ENCODE measurements at regions not wholly inside any gene's neighbourhood (a gene's known extent, or its start where the extent isn't known, plus 50 kb on each side); places are given as distances from the start of the nearest gene placed in this dataset.

- Histone ChIP-seq H3K4me3 (ENCODE audit: low read depth, low read length) (no peak overlapping the region), H3K4me1 (ENCODE audit: control insufficient read depth, insufficient read depth, low read length) (peaks cover 4% of the 10 kb centered on the region), H3K27me3 (ENCODE audit: control insufficient read depth, insufficient read depth, low read length) (no peaks in the 10 kb centered on the region), H3K36me3 (ENCODE audit: control insufficient read depth, insufficient read depth, low read length) (no peaks in the 10 kb centered on the region), H3K9me3 (ENCODE audit: control insufficient read depth, insufficient read depth, low read length) (no peaks in the 10 kb centered on the region), H3K9ac (ENCODE audit: low read depth, low read length) (no peak overlapping the region)
These were observed 446.4 kb upstream of the ID2 start for GRCh38 chr2:8235419-8235818.

- Histone ChIP-seq H3K4me1 (ENCODE audit: control insufficient read depth, insufficient read depth, low read length) (peaks cover 4% of the 10 kb centered on the region), H3K9ac (ENCODE audit: low read depth, low read length) (no peak overlapping the region)
These were observed 445.5 kb upstream of the ID2 start for GRCh38 chr2:8236391-8236790.

GRCh38 chr2:8238521-8239230 is 443.2 kb upstream of the ID2 start:
- Histone ChIP-seq H3K36me3 (ENCODE audit: control insufficient read depth, insufficient read depth, low read length) (no peaks in the 10 kb centered on the region), H3K9me3 (ENCODE audit: control insufficient read depth, insufficient read depth, low read length) (peaks cover under 1% of the 10 kb centered on the region), H3K9ac (ENCODE audit: low read depth, low read length) (no peak overlapping the region), H3K4me3 (ENCODE audit: low read depth, low read length) (no peak overlapping the region), H3K4me1 (ENCODE audit: control insufficient read depth, insufficient read depth, low read length) (peaks cover 4% of the 10 kb centered on the region), H3K27me3 (ENCODE audit: control insufficient read depth, insufficient read depth, low read length) (no peaks in the 10 kb centered on the region)

More at GRCh38 chr2:8236391-8236790, 445.5 kb upstream of the ID2 start:
- Histone ChIP-seq H3K36me3 (ENCODE audit: control insufficient read depth, insufficient read depth, low read length) (no peaks in the 10 kb centered on the region), H3K9me3 (ENCODE audit: control insufficient read depth, insufficient read depth, low read length) (no peaks in the 10 kb centered on the region), H3K4me3 (ENCODE audit: low read depth, low read length) (no peak overlapping the region), H3K27me3 (ENCODE audit: control insufficient read depth, insufficient read depth, low read length) (no peaks in the 10 kb centered on the region)

GRCh38 chr2:8239531-8240088 is 442.2 kb upstream of the ID2 start:
- H3K4me1 ChIP-seq (ENCODE audit: control insufficient read depth, insufficient read depth, low read length) = peaks cover 4% of the 10 kb centered on the region
- peaks cover 5% of the 10 kb centered on the region for H3K9me3 ChIP-seq (ENCODE audit: control insufficient read depth, insufficient read depth, low read length)
- no peaks in the 10 kb centered on the region for H3K27me3 ChIP-seq (ENCODE audit: control insufficient read depth, insufficient read depth, low read length)
- H3K36me3 ChIP-seq (ENCODE audit: control insufficient read depth, insufficient read depth, low read length) = no peaks in the 10 kb centered on the region
- H3K4me3 ChIP-seq (ENCODE audit: low read depth, low read length) = no peak overlapping the region
- H3K9ac ChIP-seq (ENCODE audit: low read depth, low read length) = no peak overlapping the region

GRCh38 chr2:8241317-8241716 is 440.5 kb upstream of the ID2 start:
- H3K4me1 ChIP-seq (ENCODE audit: control insufficient read depth, insufficient read depth, low read length) = peaks cover 4% of the 10 kb centered on the region
- H3K4me3 ChIP-seq (ENCODE audit: low read depth, low read length) = no peak overlapping the region
- H3K9ac ChIP-seq (ENCODE audit: low read depth, low read length) = no peak overlapping the region
- peaks cover 5% of the 10 kb centered on the region for H3K9me3 ChIP-seq (ENCODE audit: control insufficient read depth, insufficient read depth, low read length)
- no peaks in the 10 kb centered on the region for H3K27me3 ChIP-seq (ENCODE audit: control insufficient read depth, insufficient read depth, low read length)
- no peaks in the 10 kb centered on the region for H3K36me3 ChIP-seq (ENCODE audit: control insufficient read depth, insufficient read depth, low read length)

- H3K9me3 ChIP-seq (ENCODE audit: control insufficient read depth, insufficient read depth, low read length) = peaks cover 5% of the 10 kb centered on the region
- H3K27me3 ChIP-seq (ENCODE audit: control insufficient read depth, insufficient read depth, low read length) = no peaks in the 10 kb centered on the region
- H3K9ac ChIP-seq (ENCODE audit: low read depth, low read length) = no peak overlapping the region
- no peaks in the 10 kb centered on the region for H3K36me3 ChIP-seq (ENCODE audit: control insufficient read depth, insufficient read depth, low read length)
- H3K4me3 ChIP-seq (ENCODE audit: low read depth, low read length) = no peak overlapping the region
- peaks cover 4% of the 10 kb centered on the region for H3K4me1 ChIP-seq (ENCODE audit: control insufficient read depth, insufficient read depth, low read length)
These were observed 439.1 kb upstream of the ID2 start for GRCh38 chr2:8242739-8243138.

GRCh38 chr2:8243748-8244400 is 438.0 kb upstream of the ID2 start:
- Histone ChIP-seq H3K36me3 (ENCODE audit: control insufficient read depth, insufficient read depth, low read length) (no peaks in the 10 kb centered on the region), H3K27me3 (ENCODE audit: control insufficient read depth, insufficient read depth, low read length) (no peaks in the 10 kb centered on the region), H3K9me3 (ENCODE audit: control insufficient read depth, insufficient read depth, low read length) (peaks cover 5% of the 10 kb centered on the region), H3K9ac (ENCODE audit: low read depth, low read length) (no peak overlapping the region), H3K4me1 (ENCODE audit: control insufficient read depth, insufficient read depth, low read length) (peaks cover 4% of the 10 kb centered on the region), H3K4me3 (ENCODE audit: low read depth, low read length) (no peak overlapping the region)

GRCh38 chr2:8244639-8245038 is 437.2 kb upstream of the ID2 start:
- Histone ChIP-seq H3K4me1 (ENCODE audit: control insufficient read depth, insufficient read depth, low read length) (peaks cover under 1% of the 10 kb centered on the region), H3K9ac (ENCODE audit: low read depth, low read length) (no peak overlapping the region), H3K36me3 (ENCODE audit: control insufficient read depth, insufficient read depth, low read length) (no peaks in the 10 kb centered on the region), H3K9me3 (ENCODE audit: control insufficient read depth, insufficient read depth, low read length) (peaks cover 5% of the 10 kb centered on the region), H3K27me3 (ENCODE audit: control insufficient read depth, insufficient read depth, low read length) (no peaks in the 10 kb centered on the region), H3K4me3 (ENCODE audit: low read depth, low read length) (no peak overlapping the region)

GRCh38 chr2:8246137-8246536 is 435.7 kb upstream of the ID2 start:
- Histone ChIP-seq H3K4me3 (ENCODE audit: low read depth, low read length) (no peak overlapping the region), H3K9ac (ENCODE audit: low read depth, low read length) (no peak overlapping the region), H3K4me1 (ENCODE audit: control insufficient read depth, insufficient read depth, low read length) (no peaks in the 10 kb centered on the region), H3K9me3 (ENCODE audit: control insufficient read depth, insufficient read depth, low read length) (peaks cover 5% of the 10 kb centered on the region), H3K36me3 (ENCODE audit: control insufficient read depth, insufficient read depth, low read length) (no peaks in the 10 kb centered on the region), H3K27me3 (ENCODE audit: control insufficient read depth, insufficient read depth, low read length) (no peaks in the 10 kb centered on the region)

- Histone ChIP-seq H3K27me3 (ENCODE audit: control insufficient read depth, insufficient read depth, low read length) (no peaks in the 10 kb centered on the region), H3K4me3 (ENCODE audit: low read depth, low read length) (no peak overlapping the region), H3K36me3 (ENCODE audit: control insufficient read depth, insufficient read depth, low read length) (no peaks in the 10 kb centered on the region), H3K4me1 (ENCODE audit: control insufficient read depth, insufficient read depth, low read length) (no peaks in the 10 kb centered on the region), H3K9ac (ENCODE audit: low read depth, low read length) (no peak overlapping the region), H3K9me3 (ENCODE audit: control insufficient read depth, insufficient read depth, low read length) (peaks cover 5% of the 10 kb centered on the region)
These were observed 433.8 kb upstream of the ID2 start for GRCh38 chr2:8247905-8248622.

- Histone ChIP-seq H3K36me3 (ENCODE audit: control insufficient read depth, insufficient read depth, low read length) (no peaks in the 10 kb centered on the region), H3K27me3 (ENCODE audit: control insufficient read depth, insufficient read depth, low read length) (no peaks in the 10 kb centered on the region), H3K9me3 (ENCODE audit: control insufficient read depth, insufficient read depth, low read length) (peaks cover 5% of the 10 kb centered on the region), H3K4me3 (ENCODE audit: low read depth, low read length) (no peak overlapping the region), H3K4me1 (ENCODE audit: control insufficient read depth, insufficient read depth, low read length) (no peaks in the 10 kb centered on the region), H3K9ac (ENCODE audit: low read depth, low read length) (no peak overlapping the region)
These were observed 433.3 kb upstream of the ID2 start for GRCh38 chr2:8248623-8248957.
